Endothelial cell (in vitro differentiated cells): ENCODE measurements at regions not wholly inside any gene's neighbourhood (a gene's known extent, or its start where the extent isn't known, plus 50 kb on each side); places are given as distances from the start of the nearest gene placed in this dataset.

Experiments
- DNase-seq: peaks from one replicate; pipeline ENCODE4 v3.0.0; 2021; ENCODE audit warnings: low spot score
- H3K27ac Mint-ChIP-seq: one replicate; pipeline ENCODE4 v1.8.0; 2021; ENCODE audit warnings: mixed read lengths, inconsistent platforms; ENCODE audit not compliant: unreplicated experiment
- H3K27me3 Mint-ChIP-seq: one replicate; pipeline ENCODE4 v1.8.0; 2021; ENCODE audit warnings: mild to moderate bottlenecking, moderate library complexity, mixed read lengths, inconsistent platforms; ENCODE audit not compliant: unreplicated experiment
- H3K36me3 Mint-ChIP-seq: one replicate; pipeline ENCODE4 v1.8.0; 2021; ENCODE audit warnings: mild to moderate bottlenecking, low read depth, mixed read lengths, inconsistent platforms; ENCODE audit not compliant: unreplicated experiment
- H3K4me1 Mint-ChIP-seq: one replicate; pipeline ENCODE4 v1.8.0; 2021; ENCODE audit warnings: mild to moderate bottlenecking, mixed read lengths, inconsistent platforms; ENCODE audit not compliant: unreplicated experiment
- H3K4me3 Mint-ChIP-seq: one replicate; pipeline ENCODE4 v1.8.0; 2021; ENCODE audit warnings: mild to moderate bottlenecking, mixed read lengths, inconsistent platforms; ENCODE audit not compliant: unreplicated experiment
- H3K9me3 Mint-ChIP-seq: one replicate; pipeline ENCODE4 v1.8.0; 2021; ENCODE audit warnings: mixed read lengths, inconsistent platforms; ENCODE audit not compliant: unreplicated experiment
- CTCF ChIP-seq: fragments of 200-600 bp; sonication (generic); IDR thresholded peaks from one replicate; pipeline ENCODE4 v1.5.0; 2021; ENCODE audit warnings: antibody characterized with exemption; ENCODE audit not compliant: unreplicated experiment

DNA sequence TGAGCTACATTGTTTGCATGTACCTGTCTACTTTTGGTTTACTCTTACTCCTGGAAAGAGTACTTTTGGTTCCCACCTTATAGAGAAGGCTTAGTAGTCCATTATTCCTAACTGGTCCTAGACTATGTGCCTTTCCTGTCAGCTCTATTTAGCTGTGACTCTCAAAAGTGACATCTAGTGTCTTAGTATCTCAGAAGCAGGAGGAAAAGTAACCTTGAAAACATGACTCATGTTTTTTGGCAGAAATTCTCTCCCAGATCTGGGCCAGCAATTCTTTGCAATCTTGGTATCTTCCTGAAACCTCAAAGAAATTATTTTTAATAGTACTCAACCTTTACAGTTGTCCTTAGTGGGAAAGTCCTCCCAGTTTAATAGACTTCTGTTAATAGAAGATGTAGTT is 691.7 kb upstream of the SEMA6A start:
- Mint-ChIP-seq H3K9me3 (no peaks in the 10 kb centered on the region), H3K27ac (no peak overlapping the region), H3K36me3 (no peaks in the 10 kb centered on the region), H3K4me1 (no peaks in the 10 kb centered on the region), H3K4me3 (no peak overlapping the region), H3K27me3 (no peaks in the 10 kb centered on the region)
- no peak for TF ChIP-seq CTCF
- no peak for DNase-seq

- Mint-ChIP-seq H3K4me3 (no peak overlapping the region), H3K9me3 (no peaks in the 10 kb centered on the region), H3K27ac (no peak overlapping the region)
Observed at GRCh38 chr5:117263231-117263630, 688.6 kb upstream of the SEMA6A start.

DNA sequence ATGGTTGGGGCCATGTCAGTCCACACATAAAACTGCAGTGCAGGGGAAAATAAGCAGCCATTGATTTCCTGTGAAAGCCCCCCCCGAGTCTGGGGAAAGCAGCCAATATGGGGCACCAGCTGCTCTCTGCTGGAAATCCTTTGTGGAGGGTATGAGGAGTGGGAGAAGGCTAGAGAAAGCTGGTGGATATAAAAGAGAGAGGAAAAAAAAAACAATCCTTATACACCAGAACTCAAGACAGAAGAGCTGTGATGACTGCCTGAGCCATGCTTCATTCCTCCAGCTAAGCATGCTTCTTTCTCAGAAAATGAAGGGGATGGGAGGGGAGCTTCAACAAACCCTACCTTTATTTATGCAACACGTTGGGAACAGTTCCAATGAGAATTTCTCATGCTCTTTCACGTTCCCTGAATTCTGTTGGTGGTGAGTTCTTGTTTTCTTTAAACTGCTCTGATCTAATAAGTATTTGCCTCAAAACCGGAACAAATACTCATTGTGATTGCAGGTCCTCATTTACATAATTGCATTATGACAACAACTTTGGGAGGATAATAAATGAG is 688.0 kb upstream of the SEMA6A start:
- Mint-ChIP-seq H3K4me3 (no peak overlapping the region), H3K4me1 (no peaks in the 10 kb centered on the region), H3K36me3 (no peaks in the 10 kb centered on the region), H3K27ac (no peak overlapping the region), H3K9me3 (no peaks in the 10 kb centered on the region), H3K27me3 (no peaks in the 10 kb centered on the region)
- DNase-seq, result no peak
- no peak for TF ChIP-seq CTCF

More at GRCh38 chr5:117263231-117263630, 688.6 kb upstream of the SEMA6A start:
- no peak for TF ChIP-seq CTCF
- no peak for DNase-seq
- H3K36me3 Mint-ChIP-seq, result no peaks in the 10 kb centered on the region
- no peaks in the 10 kb centered on the region for H3K4me1 Mint-ChIP-seq
- no peaks in the 10 kb centered on the region for H3K27me3 Mint-ChIP-seq

DNA sequence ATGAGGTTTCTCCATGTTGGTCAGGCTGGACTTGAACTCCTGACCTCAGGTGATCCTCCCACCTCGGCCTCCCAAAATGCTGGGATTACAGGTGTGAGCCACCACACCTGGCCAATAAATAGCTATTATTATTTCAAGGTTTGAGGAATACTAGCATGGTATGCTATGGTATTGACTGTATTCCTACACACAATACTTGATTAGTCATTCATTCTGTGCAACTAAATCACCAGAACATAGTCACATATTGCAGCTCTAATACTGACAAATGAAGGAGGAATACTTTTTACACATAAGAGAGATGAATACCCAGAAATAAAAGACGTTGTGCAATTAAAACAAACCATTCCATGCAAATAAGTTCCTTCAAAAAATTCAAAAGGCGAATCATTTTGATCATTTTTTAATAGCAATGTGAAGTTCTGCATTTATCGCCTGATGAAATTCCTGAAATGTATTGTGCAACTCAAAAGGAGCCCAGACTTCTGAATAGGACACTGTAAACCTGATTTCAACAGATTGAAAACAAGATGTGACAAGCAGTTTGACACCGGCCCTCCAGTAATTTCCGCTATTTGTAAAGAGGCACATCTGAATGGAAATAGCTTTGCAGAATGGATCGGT is 687.4 kb upstream of the SEMA6A start:
- H3K36me3 Mint-ChIP-seq, result no peaks in the 10 kb centered on the region
- no peaks in the 10 kb centered on the region for H3K4me1 Mint-ChIP-seq
- H3K27me3 Mint-ChIP-seq, result no peaks in the 10 kb centered on the region
- TF ChIP-seq CTCF, result no peak
- H3K4me3 Mint-ChIP-seq, result no peak overlapping the region
- H3K27ac Mint-ChIP-seq, result no peak overlapping the region
- no peaks in the 10 kb centered on the region for H3K9me3 Mint-ChIP-seq
- no peak for DNase-seq

DNA sequence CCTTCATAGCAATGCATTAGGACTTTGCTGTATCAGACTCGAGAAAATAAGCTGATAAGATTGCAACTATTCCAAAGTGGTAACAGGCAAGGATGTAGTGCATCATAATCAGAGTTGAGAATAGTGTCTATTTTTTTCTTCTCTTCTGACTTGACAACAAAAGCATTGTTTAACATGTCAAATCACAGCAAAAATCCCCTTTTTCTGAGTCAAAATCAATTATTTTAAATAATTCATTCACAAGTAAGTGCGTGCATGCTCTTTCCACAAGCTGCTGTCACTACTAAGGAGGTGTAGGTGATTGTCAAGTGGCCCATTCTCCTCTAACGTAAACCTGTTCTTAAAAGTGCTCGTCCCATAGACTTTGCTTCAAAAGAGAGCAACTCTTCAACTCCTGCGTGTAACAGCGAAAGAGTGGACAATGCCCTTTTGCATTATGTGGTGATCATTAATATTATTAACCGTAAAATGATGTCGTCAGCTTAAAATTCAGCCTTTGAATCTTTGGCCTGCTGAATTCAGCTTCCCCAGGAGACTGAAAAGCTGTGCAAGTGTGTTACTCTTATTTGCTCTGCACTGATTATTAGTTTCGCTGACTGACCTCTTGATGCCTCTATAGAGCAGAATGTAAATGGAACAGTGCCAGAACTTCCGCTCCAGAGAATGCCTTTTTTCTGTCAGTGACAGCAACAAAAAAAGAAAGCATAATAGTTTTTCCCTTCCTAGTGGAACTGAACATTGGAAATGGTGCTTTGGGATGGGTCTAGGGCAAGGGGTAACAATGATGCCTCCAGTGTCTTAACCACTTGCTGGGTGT is 680.8 kb upstream of the SEMA6A start:
- Mint-ChIP-seq H3K27me3 (no peaks in the 10 kb centered on the region), H3K4me3 (no peak overlapping the region)

More for the DNA sequence above, 680.8 kb upstream of the SEMA6A start:
- no peak for TF ChIP-seq CTCF
- H3K9me3 Mint-ChIP-seq, result no peaks in the 10 kb centered on the region
- no peaks in the 10 kb centered on the region for H3K36me3 Mint-ChIP-seq
- no peak for DNase-seq
- no peaks in the 10 kb centered on the region for H3K4me1 Mint-ChIP-seq
- H3K27ac Mint-ChIP-seq, result no peak overlapping the region
